Prostate gland (tissue), 2 donors: ENCODE measurements at regions not wholly inside any gene's neighbourhood (a gene's known extent, or its start where the extent isn't known, plus 50 kb on each side); places are given as distances from the start of the nearest gene placed in this dataset.

ENCODE experiments used
- DNase-seq: peaks from one replicate; pipeline ENCODE4 v3.0.0-alpha.2; 2019; ENCODE audit warnings: low spot score
- H3K27ac ChIP-seq, 2 donors: fragments of 200-600 bp; sonication (generic); 2 replicates each; pipeline ENCODE4 v1.5.1; 2017 to 2019
- H3K27me3 ChIP-seq: fragments of 200-600 bp; sonication (generic); replicated peaks from 2 replicates; pipeline ENCODE4 v1.5.1; 2019; ENCODE audit not compliant: insufficient read depth
- H3K36me3 ChIP-seq, 2 donors: fragments of 200-600 bp; sonication (generic); 1 replicate in 1 of 2; 2 replicates in 1 of 2; pipeline versions ENCODE4 v1.5.1 to v1.8.1; 2017 to 2019
- H3K4me1 ChIP-seq: fragments of 200-600 bp; sonication (generic); replicated peaks from 2 replicates; pipeline ENCODE4 v1.5.1; 2019
- H3K4me3 ChIP-seq, 2 donors: fragments of 200-600 bp; sonication (generic); 2 replicates each; pipeline ENCODE4 v1.5.1; 2017 to 2019
- H3K9me3 ChIP-seq: fragments of 200-600 bp; sonication (generic); 2 replicates; pipeline ENCODE4 v1.5.1; 2017
- CTCF ChIP-seq, 4 experiments: fragments of 200-600 bp in 2 of 4; fragments of 450-650 bp in 2 of 4; sonication (generic) in 2 of 4; IDR thresholded peaks; 1 replicate in 3 of 4; 2 replicates in 1 of 4; pipeline ENCODE4 v1.5.1; 2016 to 2019; ENCODE audit warnings: antibody characterized with exemption in 4 of 4, mild to moderate bottlenecking in 2 of 4, moderate library complexity in 2 of 4
- POLR2A ChIP-seq: fragments of 450-650 bp; IDR thresholded peaks from one replicate; pipeline ENCODE4 v1.6.1; 2016; ENCODE audit warnings: antibody characterized with exemption, mild to moderate bottlenecking
- POLR2AphosphoS5 ChIP-seq: sonication (generic); formaldehyde crosslinking; IDR thresholded peaks from one replicate; pipeline ENCODE4 v1.6.1; 2017; ENCODE audit warnings: antibody characterized with exemption
- WGBS: methylation state at CpG from one replicate; pipeline ENCODE4 v1.1.5; 2018; 5-methylcytosine and 5-hydroxymethylcytosine counted together
- intact Hi-C: fragments of 100-400 bp; cut with DNase I; formaldehyde crosslinking; loops from one replicate; pipeline ENCODE4 v1.14.2; 2022

- no peaks in the 10 kb centered on the region for H3K4me1 ChIP-seq
- DNase-seq = no peak
- intact Hi-C loops = no loop called here
- WGBS = 30% methylated on average over 4 of the region's 4 CpGs
- H3K27me3 ChIP-seq = no peaks in the 10 kb centered on the region
- no peaks in the 10 kb centered on the region for H3K36me3 ChIP-seq
- no peak overlapping the region for H3K27ac ChIP-seq
- H3K4me3 ChIP-seq = no peak overlapping the region
- no peaks in the 10 kb centered on the region for H3K9me3 ChIP-seq
- no peak for TF ChIP-seq CTCF (IDR thresholded peaks at IDR 0.05)
- TF ChIP-seq POLR2A = no peak
- TF ChIP-seq POLR2AphosphoS5 = no peak
These were observed 273.1 kb upstream of the PROX1 start for GRCh38 chr1:213714645-213715044.

- H3K36me3 ChIP-seq = no peaks in the 10 kb centered on the region
- DNase-seq = no peak
- H3K9me3 ChIP-seq = no peaks in the 10 kb centered on the region
- TF ChIP-seq CTCF (IDR thresholded peaks at IDR 0.05) = no peak
- TF ChIP-seq POLR2AphosphoS5 = no peak
- TF ChIP-seq POLR2A = no peak
- no peak overlapping the region for H3K4me3 ChIP-seq
- intact Hi-C loops = no loop called here
- no peaks in the 10 kb centered on the region for H3K27me3 ChIP-seq
- WGBS = 82% methylated on average over 1 of the region's 1 CpG
- no peaks in the 10 kb centered on the region for H3K4me1 ChIP-seq
- no peak overlapping the region for H3K27ac ChIP-seq
These were observed 272.6 kb upstream of the PROX1 start for GRCh38 chr1:213715182-213715581.

GRCh38 chr1:213719462-213719861, 268.3 kb upstream of the PROX1 start:
- Histone ChIP-seq H3K4me1 (no peaks in the 10 kb centered on the region), H3K27me3 (no peaks in the 10 kb centered on the region), H3K27ac (no peak overlapping the region), H3K36me3 (no peaks in the 10 kb centered on the region), H3K4me3 (no peak overlapping the region), H3K9me3 (no peaks in the 10 kb centered on the region)
- 86% methylated on average over 5 of the region's 5 CpGs for WGBS
- TF ChIP-seq CTCF (IDR thresholded peaks at IDR 0.05) = no peak
- TF ChIP-seq POLR2A = no peak
- no peak for TF ChIP-seq POLR2AphosphoS5
- no peak for DNase-seq
- intact Hi-C loops = no loop called here

- H3K27ac ChIP-seq = no peak overlapping the region
- intact Hi-C loops = no loop called here
- no peaks in the 10 kb centered on the region for H3K36me3 ChIP-seq
- no peak for DNase-seq
- H3K27me3 ChIP-seq = no peaks in the 10 kb centered on the region
- H3K4me1 ChIP-seq = no peaks in the 10 kb centered on the region
- H3K9me3 ChIP-seq = no peaks in the 10 kb centered on the region
- TF ChIP-seq CTCF (IDR thresholded peaks at IDR 0.05) (no peak), POLR2AphosphoS5 (no peak), POLR2A (no peak)
- WGBS = 47% methylated on average over 5 of the region's 5 CpGs
- no peak overlapping the region for H3K4me3 ChIP-seq
These were observed 267.7 kb upstream of the PROX1 start for GRCh38 chr1:213720032-213720431.

GRCh38 chr1:213723187-213723586, 264.6 kb upstream of the PROX1 start:
- WGBS = 54% methylated on average over 2 of the region's 2 CpGs
- TF ChIP-seq CTCF (IDR thresholded peaks at IDR 0.05) (no peak), POLR2A (no peak)
- H3K27me3 ChIP-seq = no peaks in the 10 kb centered on the region
- H3K27ac ChIP-seq = no peak overlapping the region
- DNase-seq = no peak
- no peaks in the 10 kb centered on the region for H3K4me1 ChIP-seq
- intact Hi-C loops = no loop called here
- H3K4me3 ChIP-seq = no peak overlapping the region
- H3K9me3 ChIP-seq = no peaks in the 10 kb centered on the region
- no peaks in the 10 kb centered on the region for H3K36me3 ChIP-seq
